ENCODE measurements at regions not wholly inside any gene's neighbourhood (a gene's known extent, or its start where the extent isn't known, plus 50 kb on each side); places are given as distances from the start of the nearest gene placed in this dataset.

- H3K27ac ChIP-seq (ENCODE audit: low read depth, low read length) = no peak overlapping the region
- DNase-seq (ENCODE audit: low read depth, low spot score) (no peak), ATAC-seq (no peak)
- no peak overlapping the region for H2AFZ ChIP-seq (ENCODE audit: low read depth, low read length, poor library complexity, severe bottlenecking)
- H3K9ac ChIP-seq (ENCODE audit: low read length) = no peak overlapping the region
- no peaks in the 10 kb centered on the region for H3K9me2 ChIP-seq (ENCODE audit: insufficient read depth)
- peaks cover 0 to 12% of the 10 kb centered on the region in 2 experiments; a peak in 2 of 4 replicates for H3K9me3 ChIP-seq (ENCODE audit: control insufficient read depth in 1 of 2, insufficient read depth in 1 of 2, low read depth in 1 of 2, low read length in 2 of 2)
- CTCF ChIA-PET = no interaction called here
- H4K20me1 ChIP-seq (ENCODE audit: insufficient read depth) = no peaks in the 10 kb centered on the region
- POLR2A ChIA-PET = no interaction called here
- H3K79me2 ChIP-seq (ENCODE audit: insufficient read depth, low read length) = no peaks in the 10 kb centered on the region
- H3K4me1 ChIP-seq (ENCODE audit: control insufficient read depth in 1 of 2, insufficient read depth in 2 of 2, low read length in 2 of 2) = no peaks in the 10 kb centered on the region
- intact Hi-C loops (cut with micrococcal nuclease) = no loop called here
- H3K4me2 ChIP-seq (ENCODE audit: low read length) = no peak overlapping the region
- RAD21 ChIA-PET (ENCODE audit: low non-redundant PET in 1 of 2, low total read pairs in 2 of 2, uncharacterized antibody in 2 of 2, unreplicated experiment in 2 of 2) = no interaction called here
- no peaks in the 10 kb centered on the region for H3K36me3 ChIP-seq (ENCODE audit: control insufficient read depth in 1 of 2, insufficient read depth in 2 of 2, low read length in 2 of 2)
- H3K4me3 ChIP-seq (replicated peaks in 1 of 2; ENCODE audit: low read depth in 1 of 2, low read length in 2 of 2) = no peak overlapping the region
- no peaks in the 10 kb centered on the region for H3K27me3 ChIP-seq (ENCODE audit: insufficient read depth, low read length)
- no peak for TF ChIP-seq ELF1 (IDR thresholded peaks at IDR 0.05; ENCODE audit: borderline replicate concordance, low read depth)
- no peak for TF ChIP-seq POLR2A (IDR thresholded peaks at IDR 0.05; ENCODE audit: borderline replicate concordance, extremely low read depth, insufficient read depth, insufficient read length)
- no peak for TF ChIP-seq YY1 (IDR thresholded peaks at IDR 0.05; ENCODE audit: extremely low read depth, insufficient replicate concordance, low read depth, low read length)
- no peak for TF ChIP-seq RAD21 (IDR thresholded peaks at IDR 0.05; ENCODE audit: low read depth)
- BruUV-seq (replicated peaks) = no TSS peak
Measured at GRCh38 chr21:19547951-19548840, 1144.6 kb upstream of the TMPRSS15 start.

- H4K20me1 ChIP-seq (ENCODE audit: insufficient read depth) = no peaks in the 10 kb centered on the region
- TF ChIP-seq EGR1 (IDR thresholded peaks at IDR 0.05; ENCODE audit: low read depth) = no peak
- no peak for TF ChIP-seq ATF3 (IDR thresholded peaks at IDR 0.05)
- TF ChIP-seq SIN3A (IDR thresholded peaks at IDR 0.05; ENCODE audit: low read depth) = no peak
- no peak for TF ChIP-seq REST (IDR thresholded peaks at IDR 0.05; ENCODE audit: low read depth)
- ChIA-PET CTCF (no interaction called here), RAD21 (ENCODE audit: low non-redundant PET in 1 of 2, low total read pairs in 2 of 2, uncharacterized antibody in 2 of 2, unreplicated experiment in 2 of 2) (no interaction called here), POLR2A (no interaction called here)
- DNase-seq (ENCODE audit: low read depth, low spot score) (no peak), ATAC-seq (no peak)
- peaks cover 0 to 22% of the 10 kb centered on the region in 2 experiments; a peak in 2 of 4 replicates for H3K9me3 ChIP-seq (ENCODE audit: control insufficient read depth in 1 of 2, insufficient read depth in 1 of 2, low read depth in 1 of 2, low read length in 2 of 2)
- H3K4me2 ChIP-seq (ENCODE audit: low read length) = no peak overlapping the region
- H3K27me3 ChIP-seq (ENCODE audit: insufficient read depth, low read length) = no peaks in the 10 kb centered on the region
- H3K4me1 ChIP-seq (ENCODE audit: control insufficient read depth in 1 of 2, insufficient read depth in 2 of 2, low read length in 2 of 2) = no peaks in the 10 kb centered on the region
- no peaks in the 10 kb centered on the region for H3K9me2 ChIP-seq (ENCODE audit: insufficient read depth)
- H3K4me3 ChIP-seq (replicated peaks in 1 of 2; ENCODE audit: low read depth in 1 of 2, low read length in 2 of 2) = no peak overlapping the region
- no TSS peak for BruUV-seq (replicated peaks)
- intact Hi-C loops (cut with micrococcal nuclease) = no loop called here
- H3K27ac ChIP-seq (ENCODE audit: low read depth, low read length) = no peak overlapping the region
- no peak overlapping the region for H2AFZ ChIP-seq (ENCODE audit: low read depth, low read length, poor library complexity, severe bottlenecking)
- no peak overlapping the region for H3K9ac ChIP-seq (ENCODE audit: low read length)
- H3K79me2 ChIP-seq (ENCODE audit: insufficient read depth, low read length) = no peaks in the 10 kb centered on the region
- H3K36me3 ChIP-seq (ENCODE audit: control insufficient read depth in 1 of 2, insufficient read depth in 2 of 2, low read length in 2 of 2) = no peaks in the 10 kb centered on the region
Measured at GRCh38 chr21:19553919-19554615, 1150.5 kb upstream of the TMPRSS15 start.

Measured in HCT116 (cell line).